OCI-LY3 (cell line): ENCODE measurements at regions not wholly inside any gene's neighbourhood (a gene's known extent, or its start where the extent isn't known, plus 50 kb on each side); places are given as distances from the start of the nearest gene placed in this dataset.

Experiments
- CTCF ChIP-seq: fragments of 200-600, 300-600 bp; sonication (generic); IDR thresholded peaks from 2 replicates; pipeline ENCODE4 v1.5.1; 2014; ENCODE audit warnings: antibody characterized with exemption, low read length, low read depth
- EZH2phosphoT487 ChIP-seq: fragments of 200-600 bp; shearing (Covaris generic); IDR thresholded peaks from 2 replicates; pipeline ENCODE4 v1.6.1; 2018; ENCODE audit warnings: antibody characterized with exemption, mixed run types, low read depth

GRCh38 chr4:111696505-111696904 is 448.7 kb upstream of the FAM241A start:
- TF ChIP-seq CTCF (no peak), EZH2phosphoT487 (no peak)
